Adrenal gland (tissue), 9 donors: ENCODE measurements at regions not wholly inside any gene's neighbourhood (a gene's known extent, or its start where the extent isn't known, plus 50 kb on each side); places are given as distances from the start of the nearest gene placed in this dataset.

Source experiments
- DNase-seq, 7 donors: peaks; one replicate each; pipeline ENCODE4 v3.0.0-alpha.2; 2019 to 2020
- H3K27ac ChIP-seq, 5 donors: fragments of 200-600 bp; sonication (generic) in 4 of 5; 1 replicate in 3 of 5; 2 replicates in 2 of 5; pipeline versions ENCODE4 v1.5.1 to v1.8.0; 2016 to 2020; ENCODE audit warnings: mild to moderate bottlenecking in 1 of 5
- H3K27me3 ChIP-seq: fragments of 200-600 bp; 2 replicates; pipeline ENCODE4 v1.8.0; 2021
- H3K36me3 ChIP-seq, 2 donors: fragments of 200-600 bp; replicated peaks in 1 of 2; 1 replicate in 1 of 2; 2 replicates in 1 of 2; pipeline versions ENCODE4 v1.5.1 to v1.8.0; 2018 to 2022
- H3K4me1 ChIP-seq, 2 donors: fragments of 200-600 bp; replicated peaks in 1 of 2; 1 replicate in 1 of 2; 2 replicates in 1 of 2; pipeline versions ENCODE4 v1.5.1 to v1.8.0; 2018 to 2021
- H3K4me3 ChIP-seq, 4 donors: fragments of 200-600 bp; sonication (generic) in 3 of 4; one replicate each; pipeline ENCODE4 v1.5.1; 2016 to 2018
- H3K9me3 ChIP-seq, 3 donors: fragments of 200-600 bp; sonication (generic) in 1 of 3; replicated peaks in 1 of 3; 1 replicate in 2 of 3; 2 replicates in 1 of 3; pipeline versions ENCODE4 v1.5.1 to v1.8.0; 2016 to 2021
- CTCF ChIP-seq, 6 experiments: fragments of 450-650 bp in 4 of 6; fragments of 200-600 bp in 2 of 6; sonication (generic) in 1 of 6; IDR thresholded peaks; 1 replicate in 5 of 6; 2 replicates in 1 of 6; pipeline versions ENCODE4 v1.5.1 to v1.8.0; 2016 to 2021; ENCODE audit warnings: antibody characterized with exemption in 6 of 6, mild to moderate bottlenecking in 2 of 6, moderate library complexity in 1 of 6
- POLR2A ChIP-seq, 2 donors: fragments of 450-650 bp; IDR thresholded peaks; one replicate each; pipeline ENCODE4 v1.6.1; 2017; ENCODE audit warnings: antibody characterized with exemption in 2 of 2, mild to moderate bottlenecking in 2 of 2, moderate library complexity in 1 of 2
- WGBS, 4 donors: extraction: QIAGEN DNeasy Blood & Tissue Kit in 2 of 4; methylation state at CpG; one replicate each; pipeline versions ENCODE4 v1.1.5 to v1.1.7; 2013 to 2017; 5-methylcytosine and 5-hydroxymethylcytosine counted together
- intact Hi-C, 2 donors: fragments of 100-400 bp; cut with DNase I; formaldehyde crosslinking; loops; one replicate each; pipeline versions ENCODE4 v1.14.1 to v1.15.0; 2022 to 2023
- donor health status: healthy with polysubstance abuse.
- donor health status: Bipolar disorder and iron deficiency.
- donor health status: DM: yes; HTN: yes; CAD: no.
- donor health status: DM: no; HTN: no; CAD: no.
- donor health status: DM: no; HTN: no; CAD: no.

GRCh38 chr14:98591161-98591560, 680.8 kb downstream of the BCL11B start:
- Histone ChIP-seq H3K27me3 (no peaks in the 10 kb centered on the region), H3K9me3 (no peaks in the 10 kb centered on the region), H3K4me3 (no peak overlapping the region), H3K36me3 (no peaks in the 10 kb centered on the region), H3K4me1 (no peaks in the 10 kb centered on the region), H3K27ac (no peak overlapping the region)
- no peak for TF ChIP-seq POLR2A (IDR thresholded peaks at IDR 0.05)
- no peak for TF ChIP-seq CTCF (IDR thresholded peaks at IDR 0.05)
- WGBS, 4 donors: 76 to 79% (median 77%) methylated on average over 6 of the region's 6 CpGs
- intact Hi-C loops: no loop called here
- DNase-seq: no peak

DNA sequence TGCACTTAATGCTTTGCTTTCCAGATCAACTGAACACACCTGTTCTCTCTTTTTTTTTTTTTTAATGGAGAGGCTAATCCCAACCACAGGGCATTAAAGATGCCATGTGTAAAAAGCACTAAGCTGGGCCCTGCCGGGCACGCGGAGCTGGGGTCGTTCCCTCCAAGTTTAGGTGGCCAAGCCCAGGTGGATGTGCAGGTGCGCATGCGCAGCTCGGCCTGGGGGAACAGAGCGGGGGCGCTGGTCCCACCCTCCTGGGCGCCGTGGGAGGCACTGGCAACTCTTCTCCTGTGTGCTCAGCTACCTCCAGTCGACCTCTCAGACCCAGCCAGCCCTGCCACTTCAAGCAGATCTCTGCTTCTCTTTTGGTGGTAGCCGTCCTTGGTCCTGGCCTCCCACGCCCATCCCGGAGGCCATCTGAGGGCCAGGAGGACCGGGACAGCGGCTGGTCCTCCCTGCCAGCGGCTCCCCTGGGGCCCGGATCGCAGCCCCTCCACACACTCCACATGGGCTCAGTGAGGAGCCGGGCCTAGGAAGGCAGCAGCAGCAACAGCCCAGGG, 679.3 kb downstream of the BCL11B start:
- WGBS, 4 donors: 77 to 89% (median 85%) methylated on average over 15 to 21 of the region's 21 CpGs
- intact Hi-C loops: no loop called here
- Histone ChIP-seq H3K27ac (no peak overlapping the region), H3K9me3 (no peaks in the 10 kb centered on the region), H3K36me3 (no peaks in the 10 kb centered on the region), H3K4me3 (no peak overlapping the region), H3K27me3 (no peaks in the 10 kb centered on the region), H3K4me1 (no peaks in the 10 kb centered on the region)
- no peak for DNase-seq
- TF ChIP-seq POLR2A (IDR thresholded peaks at IDR 0.05): no peak
- no peak for TF ChIP-seq CTCF (IDR thresholded peaks at IDR 0.05)

DNA sequence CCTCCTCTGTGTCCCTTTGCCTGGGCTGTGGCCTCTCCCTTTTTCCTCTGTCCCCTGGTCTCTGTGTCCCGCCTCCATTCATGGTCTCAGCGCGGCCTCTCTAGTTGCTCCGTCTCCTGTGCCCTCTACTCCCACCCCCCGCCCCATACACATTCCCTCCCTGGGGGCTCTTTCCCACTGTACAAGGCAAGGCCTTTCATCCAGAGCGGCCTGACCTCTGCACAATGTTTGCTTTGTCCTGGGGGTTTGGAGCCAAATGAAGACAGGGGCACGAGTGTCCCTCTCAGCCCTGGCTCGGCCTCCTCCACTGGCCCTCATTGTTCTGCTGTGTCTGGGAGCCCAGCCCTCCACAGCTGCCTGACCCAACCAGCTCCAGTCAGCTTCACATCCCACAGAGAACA, 678.6 kb downstream of the BCL11B start:
- Histone ChIP-seq H3K9me3 (no peaks in the 10 kb centered on the region), H3K27me3 (no peaks in the 10 kb centered on the region), H3K4me1 (no peaks in the 10 kb centered on the region), H3K27ac (no peak overlapping the region), H3K4me3 (no peak overlapping the region), H3K36me3 (no peaks in the 10 kb centered on the region)
- intact Hi-C loops: no loop called here
- 56 to 68% (median 65%) methylated on average over 6 to 8 of the region's 8 CpGs for WGBS, 4 donors
- TF ChIP-seq POLR2A (IDR thresholded peaks at IDR 0.05) (no peak), CTCF (IDR thresholded peaks at IDR 0.05) (no peak)
- DNase-seq: no peak

- intact Hi-C loops: no loop called here
These were observed 677.8 kb downstream of the BCL11B start for GRCh38 chr14:98594156-98594555.

More at GRCh38 chr14:98594156-98594555, 677.8 kb downstream of the BCL11B start:
- H3K9me3 ChIP-seq: no peaks in the 10 kb centered on the region
- 74 to 85% (median 83%) methylated on average over 5 of the region's 5 CpGs for WGBS, 4 donors
- no peaks in the 10 kb centered on the region for H3K4me1 ChIP-seq
- H3K27ac ChIP-seq: no peak overlapping the region
- H3K36me3 ChIP-seq: no peaks in the 10 kb centered on the region
- no peak for DNase-seq
- H3K4me3 ChIP-seq: no peak overlapping the region
- no peak for TF ChIP-seq POLR2A (IDR thresholded peaks at IDR 0.05)
- TF ChIP-seq CTCF (IDR thresholded peaks at IDR 0.05): no peak
- no peaks in the 10 kb centered on the region for H3K27me3 ChIP-seq
